GM19239 (cell line): ENCODE measurements at regions not wholly inside any gene's neighbourhood (a gene's known extent, or its start where the extent isn't known, plus 50 kb on each side); places are given as distances from the start of the nearest gene placed in this dataset.

Experiments
- DNase-seq: peaks from one replicate; pipeline ENCODE4 v3.0.0; 2011; ENCODE audit warnings: low spot score; ENCODE audit not compliant: insufficient read length
- FAIRE-seq: peaks from 2 replicates; lab custom pipeline; 2011; peaks lifted over from hg19 to GRCh38; lab: Jason Lieb, UNC

- no peak for FAIRE-seq
- DNase-seq = no peak
Measured at GRCh38 chr1:8206391-8206790, 111.5 kb upstream of the SLC45A1 start.

GRCh38 chr1:8205771-8206170 lies 112.1 kb upstream of the SLC45A1 start:
- no peak for FAIRE-seq
- DNase-seq = no peak

DNA sequence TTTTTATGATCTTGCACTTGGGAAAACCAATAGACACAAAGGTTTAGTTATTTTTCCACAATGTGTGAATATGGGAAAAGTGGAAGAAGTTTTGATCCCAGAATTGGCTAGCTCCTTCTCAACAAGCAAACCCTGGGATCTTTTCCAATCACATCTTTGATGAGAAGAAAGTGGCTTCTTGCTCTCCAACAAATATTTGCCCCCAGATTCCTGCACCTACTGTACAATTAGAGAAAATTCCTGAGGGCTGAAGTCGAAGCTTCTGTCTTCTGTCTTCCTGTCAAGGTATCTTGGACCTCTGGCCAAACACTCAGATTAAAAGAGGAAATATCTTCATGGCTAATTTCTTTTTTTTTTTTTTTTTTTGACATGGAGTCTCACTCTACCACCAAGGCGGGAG lies 113.1 kb upstream of the SLC45A1 start:
- DNase-seq (no peak), FAIRE-seq (no peak)

DNA sequence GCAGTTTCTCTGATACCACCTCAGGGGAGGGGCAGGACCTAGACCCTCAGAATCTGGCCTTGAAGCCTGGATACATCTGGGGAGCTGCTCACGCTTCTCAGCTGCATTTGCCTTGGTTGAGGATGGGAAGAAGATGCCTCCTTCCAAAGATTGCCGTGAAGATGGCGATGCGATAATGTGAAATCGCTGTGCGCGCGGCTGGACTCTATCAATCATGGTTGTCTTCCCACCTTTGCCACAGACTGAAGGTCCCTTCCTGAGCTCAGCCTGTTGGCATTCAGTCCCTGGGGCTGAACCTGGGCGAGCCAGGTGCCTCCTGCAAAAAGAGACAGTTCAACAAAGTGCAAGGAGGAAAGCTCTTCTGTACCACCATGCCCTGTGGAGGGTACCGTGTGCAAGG lies 114.4 kb upstream of the SLC45A1 start:
- FAIRE-seq (no peak), DNase-seq (no peak)

- DNase-seq (no peak), FAIRE-seq (no peak)
Measured at GRCh38 chr1:8203056-8203455, 114.9 kb upstream of the SLC45A1 start.

DNA sequence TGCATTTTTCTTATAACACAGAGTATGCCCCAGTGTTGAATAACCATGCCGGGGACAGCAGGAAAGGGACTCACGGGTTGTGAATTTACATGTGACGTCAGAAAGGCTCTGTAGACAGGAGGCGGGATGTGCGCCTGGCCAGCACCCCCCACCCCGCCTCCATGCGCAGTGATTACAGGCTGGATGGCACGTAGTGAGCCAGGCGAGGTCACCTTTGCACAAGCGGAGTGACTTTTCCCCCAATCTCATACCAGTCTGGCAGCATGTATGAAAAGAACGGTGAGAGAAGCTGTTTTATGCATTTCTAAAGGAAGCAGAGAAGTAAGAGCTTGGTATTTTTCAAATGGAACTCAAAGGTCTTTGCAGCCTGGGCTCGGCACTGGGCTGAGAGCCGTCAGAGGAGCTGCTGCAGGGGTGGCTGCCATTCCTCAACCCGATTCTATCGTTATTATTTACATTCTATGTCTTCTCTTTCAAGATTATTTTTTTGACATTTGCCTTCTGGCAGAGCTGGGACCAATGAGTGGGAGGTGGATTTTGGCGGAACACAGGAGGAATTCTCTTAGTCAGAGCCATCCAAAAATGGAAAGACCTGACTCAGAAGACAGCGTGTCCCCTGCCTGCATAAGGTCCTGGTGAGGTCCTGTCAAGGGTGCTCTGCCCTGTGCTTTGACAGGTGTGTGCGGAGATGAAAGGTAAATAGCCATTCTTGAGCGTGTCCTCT lies 115.6 kb upstream of the SLC45A1 start:
- no peak for DNase-seq
- FAIRE-seq = no peak

- DNase-seq (no peak), FAIRE-seq (no peak)
Measured at GRCh38 chr1:8201331-8201861, 116.5 kb upstream of the SLC45A1 start.

DNA sequence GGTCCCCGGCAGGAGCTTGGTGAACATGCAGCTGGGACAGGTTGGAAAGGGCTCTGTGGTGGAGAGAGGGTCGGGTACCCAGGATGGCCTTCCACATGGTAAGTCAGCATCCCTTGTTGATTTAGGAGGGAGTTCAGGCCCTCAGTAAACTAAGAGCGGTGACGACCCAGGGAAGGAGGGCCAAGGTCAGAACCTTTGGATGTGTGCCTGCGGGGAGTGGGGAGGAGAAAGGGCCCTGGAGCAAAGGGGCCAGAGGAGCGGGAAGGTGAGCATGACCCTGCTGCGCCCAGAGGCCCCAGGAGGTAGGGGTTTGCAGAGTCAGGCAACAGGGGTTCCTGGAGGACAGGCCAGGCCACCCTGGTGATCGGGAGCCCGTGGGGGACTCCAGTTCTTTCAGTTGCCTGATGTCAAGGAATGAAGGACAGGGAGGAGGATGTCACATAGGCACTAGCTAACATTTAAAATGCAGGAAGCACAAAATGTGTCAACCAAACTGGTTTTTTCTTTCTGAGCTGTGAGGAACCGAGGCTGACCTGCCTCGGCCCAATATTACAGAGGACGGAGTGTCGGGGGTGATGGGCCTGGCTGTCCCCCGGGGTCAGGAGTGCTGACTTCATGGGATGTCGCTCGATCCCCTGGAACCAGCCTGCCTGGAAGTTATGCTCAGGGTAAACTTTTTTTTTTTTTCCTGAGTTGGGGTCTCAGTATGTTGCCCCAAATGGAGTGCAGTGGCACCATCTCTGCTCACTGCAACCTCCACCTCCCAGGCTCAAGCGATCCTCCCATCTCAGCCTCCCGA lies 117.4 kb upstream of the SLC45A1 start:
- no peak for DNase-seq
- no peak for FAIRE-seq

DNA sequence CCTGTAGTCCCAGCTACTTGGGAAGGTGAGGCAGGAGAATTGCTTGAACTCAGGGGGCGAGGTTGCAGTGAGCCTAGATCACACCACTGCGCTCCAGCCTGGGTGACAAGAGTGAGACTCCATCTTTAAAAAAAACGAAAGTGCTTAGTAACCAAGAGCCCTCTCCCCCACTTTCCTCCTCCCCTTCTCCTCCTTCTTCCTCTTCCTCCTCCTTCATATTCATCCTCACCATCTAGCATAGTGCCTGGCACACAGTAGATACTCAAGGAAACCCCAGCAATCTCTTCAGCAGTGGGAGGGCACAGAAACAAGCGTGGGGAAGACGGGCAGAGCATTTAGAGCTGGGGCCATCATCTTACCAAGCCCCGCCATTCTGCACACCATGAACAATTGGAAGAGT lies 119.4 kb upstream of the SLC45A1 start:
- DNase-seq (no peak), FAIRE-seq (no peak)

- DNase-seq = no peak
- FAIRE-seq = no peak
Measured at GRCh38 chr1:8197493-8198282, 120.2 kb upstream of the SLC45A1 start.

GRCh38 chr1:8194481-8195227 lies 123.3 kb upstream of the SLC45A1 start:
- DNase-seq (no peak), FAIRE-seq (no peak)

DNA sequence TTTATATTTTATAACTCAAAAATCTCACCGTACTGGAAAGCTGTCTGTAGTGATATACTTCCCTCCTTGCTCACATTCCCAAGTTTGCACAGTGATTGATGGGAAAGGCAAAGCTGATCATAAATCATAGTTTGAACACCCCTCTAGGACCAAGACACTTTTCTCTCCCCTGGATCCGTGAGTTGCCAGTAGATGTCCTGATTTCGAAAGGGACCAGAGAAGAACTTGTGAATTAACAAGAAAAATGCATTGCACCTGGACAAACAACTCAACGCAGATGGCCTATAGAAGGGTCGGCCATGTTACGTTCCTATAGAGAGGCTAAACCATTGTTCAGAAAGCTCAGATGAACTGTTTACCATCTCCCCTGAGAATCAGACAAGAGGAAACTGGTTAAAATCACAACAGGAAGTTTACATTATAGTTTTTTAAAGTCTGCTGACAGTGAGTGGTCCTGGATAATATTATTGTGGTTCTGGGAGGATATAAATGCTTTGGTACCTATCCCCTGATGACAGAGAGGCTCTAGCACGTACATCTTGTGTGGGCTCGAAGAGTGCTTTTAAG lies 124.0 kb upstream of the SLC45A1 start:
- DNase-seq (no peak), FAIRE-seq (no peak)

DNA sequence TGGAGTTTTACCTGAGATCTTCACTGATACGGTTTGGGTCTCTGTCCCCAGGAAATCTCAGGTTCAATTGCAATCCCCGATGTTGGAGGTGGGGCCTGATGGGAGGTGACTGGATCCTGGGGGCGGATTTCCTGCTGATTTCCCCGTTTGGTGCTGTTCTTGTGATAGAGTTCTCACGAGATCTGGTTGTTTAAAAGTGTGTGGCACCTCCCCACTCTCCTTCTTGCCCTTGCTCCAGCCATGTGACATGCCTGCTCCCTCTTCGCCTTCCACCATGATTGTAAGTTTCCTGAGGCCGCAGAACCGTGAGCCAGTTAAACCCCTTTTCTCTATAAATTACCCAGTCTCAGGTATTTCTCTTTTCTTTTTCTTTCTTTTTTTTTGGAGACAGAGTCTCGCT lies 126.4 kb upstream of the SLC45A1 start:
- DNase-seq (no peak), FAIRE-seq (no peak)

DNA sequence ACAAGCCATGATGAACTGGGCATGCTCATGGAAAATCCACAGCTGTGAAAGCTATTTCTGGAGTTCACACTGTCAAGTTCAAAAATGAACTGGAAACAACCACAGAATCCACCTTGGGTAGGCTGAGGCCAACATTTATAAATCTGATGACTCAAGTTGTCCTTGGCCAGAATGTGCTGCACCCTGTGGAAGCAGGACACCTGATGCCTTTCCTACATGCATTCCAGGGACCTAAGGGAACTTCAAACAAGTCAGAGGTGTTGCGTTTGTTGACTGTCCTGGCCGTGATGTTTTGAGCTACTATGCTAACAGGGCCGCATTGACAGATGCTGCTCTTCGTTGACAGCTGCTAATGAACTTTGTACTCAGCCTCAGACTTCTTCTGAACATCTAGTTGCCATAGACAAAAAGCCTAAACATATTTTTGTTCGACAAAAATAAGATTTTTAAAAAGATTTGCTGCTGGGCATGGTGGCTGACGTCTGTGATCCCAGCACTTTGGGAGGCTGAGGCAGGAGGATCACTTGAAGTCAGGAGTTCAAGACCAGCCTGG lies 127.9 kb upstream of the SLC45A1 start:
- DNase-seq (no peak), FAIRE-seq (no peak)

DNA sequence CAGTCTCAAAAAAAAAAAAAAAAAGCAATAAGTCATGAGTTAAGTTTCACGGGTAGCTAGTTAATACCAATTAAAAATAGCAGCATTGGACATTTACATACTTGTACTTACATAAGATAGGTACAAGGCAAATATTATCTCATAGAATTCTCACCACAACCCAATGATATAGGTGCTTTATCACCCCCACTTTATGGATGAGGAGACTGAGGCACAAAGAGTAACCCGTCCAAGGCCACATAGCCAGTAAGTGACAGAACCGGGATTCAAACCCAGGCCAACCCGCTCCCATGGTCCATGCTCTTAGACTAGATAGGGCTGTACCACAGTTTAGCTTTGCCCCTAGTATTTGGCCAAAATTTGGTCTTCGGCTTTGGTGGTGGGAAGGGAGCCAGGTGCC lies 132.5 kb upstream of the SLC45A1 start:
- DNase-seq = no peak
- FAIRE-seq = no peak

DNA sequence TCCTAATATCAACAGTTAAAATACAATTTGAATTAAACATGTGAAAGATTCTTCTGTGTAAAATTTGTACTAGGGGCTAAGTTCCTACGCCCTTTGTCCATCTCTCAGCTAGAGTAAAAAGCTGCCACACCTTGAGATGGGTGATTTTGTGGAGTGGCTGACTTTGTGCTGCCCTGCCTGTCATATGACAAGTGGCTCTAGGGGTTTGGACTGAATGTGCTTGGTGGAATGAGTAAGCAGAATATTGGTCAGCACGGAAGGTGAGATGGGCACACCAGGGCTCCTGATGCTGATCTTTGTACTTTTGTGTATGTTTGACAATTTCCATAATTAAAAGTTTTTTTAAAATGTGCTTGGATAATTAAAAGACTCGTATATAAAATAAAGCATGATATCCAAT lies 133.6 kb upstream of the SLC45A1 start:
- DNase-seq (no peak), FAIRE-seq (no peak)

- DNase-seq (no peak), FAIRE-seq (peak; percentile 59)
Measured at GRCh38 chr1:8182034-8182761, 135.7 kb upstream of the SLC45A1 start.

DNA sequence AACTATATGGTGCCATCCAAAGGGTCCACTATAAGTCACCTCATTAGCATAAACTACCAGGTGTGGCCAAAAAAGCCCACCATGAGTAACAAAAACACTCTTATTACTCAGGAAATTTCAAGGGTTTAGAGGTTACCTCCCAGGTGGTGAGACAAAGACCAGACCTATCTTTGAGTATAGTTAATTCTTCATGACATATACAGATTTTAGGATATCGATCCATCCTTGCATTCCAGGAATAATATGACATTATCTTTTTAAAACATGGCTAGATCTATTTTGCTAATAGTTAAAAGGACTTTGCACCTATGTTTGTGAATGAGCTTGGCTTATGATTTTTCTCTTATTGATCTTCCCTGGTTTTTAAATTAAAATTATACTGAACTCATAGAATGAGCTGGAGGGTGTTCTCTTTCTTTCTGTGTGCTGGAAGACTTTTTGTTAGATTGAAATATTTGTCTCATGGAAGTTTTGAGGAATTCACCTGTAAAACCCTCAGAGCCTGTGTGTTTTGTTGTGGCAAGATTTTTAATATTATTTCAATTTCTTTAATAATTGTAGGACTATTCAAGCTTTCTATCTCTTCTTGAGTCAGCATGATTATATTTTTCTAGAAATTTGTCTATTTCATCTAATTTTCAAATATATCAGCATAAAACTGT lies 138.7 kb upstream of the SLC45A1 start:
- FAIRE-seq (no peak), DNase-seq (no peak)
